GM12878 (cell line): ENCODE measurements at regions not wholly inside any gene's neighbourhood (a gene's known extent, or its start where the extent isn't known, plus 50 kb on each side); places are given as distances from the start of the nearest gene placed in this dataset.

Source experiments
- CREB1 ChIP-seq: IDR thresholded peaks from 2 replicates; pipeline ENCODE4 v1.6.1; 2012; ENCODE audit warnings: low read depth, mild to moderate bottlenecking, inconsistent platforms
- CTCF ChIP-seq, 3 experiments: IDR thresholded peaks in 2 of 3; conservative IDR thresholded peaks in 1 of 3; 2 replicates each; pipeline ENCODE4 v1.5.1; 2011; ENCODE audit warnings: low read depth in 3 of 3, low read length in 3 of 3, mild to moderate bottlenecking in 3 of 3, control low read depth in 2 of 3, moderate library complexity in 2 of 3, inconsistent platforms in 1 of 3, mixed read lengths in 1 of 3; ENCODE audit not compliant: control insufficient read depth in 2 of 3, insufficient read depth in 1 of 3; ENCODE audit errors: extremely low read depth in 1 of 3
- ELK1 ChIP-seq: IDR thresholded peaks from 2 replicates; pipeline ENCODE4 v1.6.1; 2012; ENCODE audit warnings: low read depth, low read length, improper control_type of control experiment
- POLR2A ChIP-seq: IDR thresholded peaks from 2 replicates; pipeline ENCODE4 v1.6.1; 2011; ENCODE audit warnings: low read depth, mild to moderate bottlenecking, low read length

GRCh38 chr5:148759101-148759500, 67.3 kb upstream of the ADRB2 start:
- no peak for TF ChIP-seq POLR2A
- no peak for TF ChIP-seq CTCF (IDR thresholded peaks at IDR 0.05 in 2 of 3, conservative IDR thresholded peaks at IDR 0.05 in 1 of 3; ENCODE audit: control insufficient read depth in 2 of 3, extremely low read depth in 1 of 3, insufficient read depth in 1 of 3, low read depth in 3 of 3, low read length in 3 of 3)
- no peak for TF ChIP-seq ELK1
- TF ChIP-seq CREB1, result no peak
